Naive thymus-derived CD4-positive, alpha-beta T cell (primary cell): ENCODE measurements at regions not wholly inside any gene's neighbourhood (a gene's known extent, or its start where the extent isn't known, plus 50 kb on each side); places are given as distances from the start of the nearest gene placed in this dataset.

Experiments
- ATAC-seq: fragments of 150-1000 bp; cut with Tn5 transposase; 2 replicates; pipeline ENCODE4 v1.10.0; 2021; ENCODE audit warnings: mild to moderate bottlenecking, moderate library complexity
- CTCF ChIA-PET: fragments of 350-600 bp; sonication (Branson Sonifier 250); formaldehyde crosslinking; loops from one replicate; lab custom pipeline; 2021; ENCODE audit warnings: antibody characterized with exemption; lab: Charles Lee
- POLR2A ChIA-PET: fragments of 350-600 bp; sonication (Branson Sonifier 250); formaldehyde crosslinking; loops from one replicate; lab custom pipeline; 2021; ENCODE audit warnings: antibody characterized with exemption, inconsistent platforms; lab: Charles Lee
- DNase-seq, 9 donors: peaks; one replicate each; pipeline versions ENCODE4 v3.0.0 to v3.0.0-alpha.2; 2020 to 2022; ENCODE audit warnings: mixed read lengths in 1 of 9
- H3K27ac ChIP-seq: one replicate; pipeline ENCODE4 v1.7.0; 2013; ENCODE audit warnings: mild to moderate bottlenecking, low read depth, low read length, moderate library complexity
- H3K27me3 ChIP-seq, 2 donors: one replicate each; pipeline ENCODE4 v1.7.0; 2013; ENCODE audit warnings: low read length in 2 of 2, mild to moderate bottlenecking in 2 of 2, moderate library complexity in 2 of 2; ENCODE audit not compliant: control insufficient read depth in 2 of 2, insufficient read depth in 2 of 2
- H3K36me3 ChIP-seq, 3 experiments: 1 replicate in 2 of 3; 2 replicates in 1 of 3; pipeline ENCODE4 v1.7.0; 2013; ENCODE audit warnings: low read length in 3 of 3, mild to moderate bottlenecking in 3 of 3, moderate library complexity in 1 of 3; ENCODE audit not compliant: insufficient read depth in 3 of 3, control insufficient read depth in 2 of 3
- H3K4me1 ChIP-seq, 2 donors: one replicate each; pipeline ENCODE4 v1.7.0; 2013; ENCODE audit warnings: low read length in 2 of 2, mild to moderate bottlenecking in 2 of 2, moderate library complexity in 1 of 2; ENCODE audit not compliant: control insufficient read depth in 2 of 2, insufficient read depth in 2 of 2
- H3K4me3 ChIP-seq: 2 replicates; pipeline ENCODE4 v1.7.0; 2013; ENCODE audit warnings: mild to moderate bottlenecking, low read length
- H3K9me3 ChIP-seq, 3 experiments: 1 replicate in 2 of 3; 2 replicates in 1 of 3; pipeline ENCODE4 v1.7.0; 2013; ENCODE audit warnings: low read length in 3 of 3; ENCODE audit not compliant: control insufficient read depth in 2 of 3
- H3K27ac Mint-ChIP-seq, 9 donors: one replicate each; pipeline ENCODE4 v1.8.0; 2020 to 2022; ENCODE audit warnings: mixed read lengths in 9 of 9, mild to moderate bottlenecking in 8 of 9, moderate library complexity in 5 of 9, inconsistent platforms in 2 of 9
- H3K27me3 Mint-ChIP-seq, 5 donors: one replicate each; pipeline ENCODE4 v1.8.0; 2021 to 2022; ENCODE audit warnings: mixed read lengths in 5 of 5, mild to moderate bottlenecking in 1 of 5
- H3K36me3 Mint-ChIP-seq, 5 donors: one replicate each; pipeline ENCODE4 v1.8.0; 2020 to 2022; ENCODE audit warnings: mixed read lengths in 5 of 5, mild to moderate bottlenecking in 3 of 5, inconsistent platforms in 1 of 5
- H3K4me1 Mint-ChIP-seq, 7 donors: one replicate each; pipeline ENCODE4 v1.8.0; 2020 to 2022; ENCODE audit warnings: mixed read lengths in 7 of 7, mild to moderate bottlenecking in 3 of 7, inconsistent platforms in 1 of 7
- H3K4me3 Mint-ChIP-seq, 10 donors: one replicate each; pipeline ENCODE4 v1.8.0; 2020 to 2022; ENCODE audit warnings: mild to moderate bottlenecking in 10 of 10, mixed read lengths in 10 of 10, moderate library complexity in 6 of 10, inconsistent platforms in 2 of 10
- H3K9me3 Mint-ChIP-seq, 11 donors: one replicate each; pipeline ENCODE4 v1.8.0; 2020 to 2022; ENCODE audit warnings: mixed read lengths in 11 of 11, mild to moderate bottlenecking in 4 of 11, inconsistent platforms in 1 of 11, moderate library complexity in 1 of 11
- intact Hi-C, 2 donors: fragments of 100-400 bp; cut with micrococcal nuclease; formaldehyde crosslinking; loops; one replicate each; pipeline ENCODE4 v1.15.1; 2023

DNA sequence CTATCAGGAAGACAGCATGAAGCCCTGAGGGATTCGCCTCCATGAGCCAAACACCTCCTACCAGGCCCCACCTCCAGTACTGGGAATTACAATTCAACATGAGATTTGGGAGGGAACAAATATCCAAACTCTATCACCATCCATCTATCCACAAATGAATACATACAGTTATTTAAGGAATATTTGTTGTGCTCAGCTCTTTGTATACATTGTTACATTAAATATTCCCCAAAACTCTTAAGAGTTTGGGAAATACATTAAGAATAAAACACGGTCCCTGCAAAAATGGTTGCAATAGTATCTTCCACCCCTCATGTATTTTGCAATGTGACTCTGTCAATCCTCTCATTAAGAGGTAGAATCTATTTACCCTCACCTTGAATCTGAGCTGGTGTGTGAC is 109.8 kb upstream of the PLXNC1 start:
- Mint-ChIP-seq H3K27ac (no peak overlapping the region), H3K9me3 (peaks cover 3 to 46% (median 16%) of the 10 kb centered on the region in 11 donors), H3K36me3 (peaks cover 4 to 16% (median 9%) of the 10 kb centered on the region in 5 donors), H3K4me1 (peaks cover 2 to 18% (median 10%) of the 10 kb centered on the region in 7 donors), H3K27me3 (no peaks in the 10 kb centered on the region), H3K4me3 (no peak overlapping the region)
- Histone ChIP-seq H3K27ac (no peak overlapping the region), H3K27me3 (no peaks in the 10 kb centered on the region), H3K4me1 (peaks cover 0 to 8% of the 10 kb centered on the region in 2 donors), H3K4me3 (no peak overlapping the region), H3K9me3 (peaks cover 0 to 5% (median 0%) of the 10 kb centered on the region in 3 experiments), H3K36me3 (no peaks in the 10 kb centered on the region)
- ATAC-seq (no peak), DNase-seq (no peak)
- intact Hi-C loops = no loop called here
- CTCF ChIA-PET = no interaction called here
- POLR2A ChIA-PET = interaction anchor here (0.6 kb wide), 1 partner anchor 535 kb away, joined by 3 read pairs; no protein-coding TSS in a partner anchor

DNA sequence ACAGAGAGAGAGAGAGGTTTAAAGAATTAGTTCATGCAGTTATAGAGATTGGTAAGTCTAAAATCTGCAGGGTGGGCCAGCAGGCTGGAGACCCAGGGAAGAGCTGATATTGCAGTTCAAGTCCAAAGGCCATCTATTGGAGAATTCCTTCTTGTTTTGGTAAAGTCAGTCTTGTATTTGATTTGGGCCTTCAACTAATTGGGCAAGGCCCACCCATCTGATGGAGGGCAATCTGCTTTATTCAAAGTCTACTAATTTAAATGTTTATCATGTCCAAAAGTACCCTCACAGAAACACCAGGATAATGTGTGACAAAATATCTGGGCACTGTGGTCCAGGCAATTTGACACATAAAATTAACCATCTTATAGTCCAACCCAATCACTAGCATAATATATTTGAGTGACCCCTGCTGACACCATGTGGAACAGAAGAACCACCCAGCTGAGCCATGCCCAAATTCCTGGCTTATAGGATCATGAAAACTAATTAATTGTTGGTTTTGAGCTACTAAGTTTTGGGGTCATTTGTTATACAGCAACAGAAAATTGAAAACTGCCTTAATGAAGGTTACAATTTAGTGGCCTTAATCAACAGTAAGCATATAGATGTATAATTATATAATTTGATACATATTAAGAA is 109.1 kb upstream of the PLXNC1 start:
- peak overlapping the region in 1 of 9 donors; percentile 22 for H3K27ac Mint-ChIP-seq
- DNase-seq (no peak), ATAC-seq (no peak)
- peaks cover 0 to 1% of the 10 kb centered on the region in 2 donors for H3K4me1 ChIP-seq
- H3K36me3 Mint-ChIP-seq = peaks cover 4 to 16% (median 9%) of the 10 kb centered on the region in 5 donors
- no peak overlapping the region for H3K27ac ChIP-seq
- H3K9me3 ChIP-seq = peaks cover 0 to 5% (median 0%) of the 10 kb centered on the region in 3 experiments
- intact Hi-C loops = no loop called here
- ChIA-PET CTCF (interaction anchor here (0.7 kb wide), 1 partner anchor 37 kb away, joined by 3 read pairs; no protein-coding TSS in a partner anchor), POLR2A (no interaction called here)
- no peak overlapping the region for H3K4me3 Mint-ChIP-seq
- no peaks in the 10 kb centered on the region for H3K27me3 ChIP-seq
- H3K9me3 Mint-ChIP-seq = peaks cover 2 to 38% (median 11%) of the 10 kb centered on the region in 11 donors
- no peaks in the 10 kb centered on the region for H3K27me3 Mint-ChIP-seq
- no peak overlapping the region for H3K4me3 ChIP-seq
- H3K36me3 ChIP-seq = no peaks in the 10 kb centered on the region
- H3K4me1 Mint-ChIP-seq = peaks cover 0 to 11% (median 3%) of the 10 kb centered on the region in 7 donors

DNA sequence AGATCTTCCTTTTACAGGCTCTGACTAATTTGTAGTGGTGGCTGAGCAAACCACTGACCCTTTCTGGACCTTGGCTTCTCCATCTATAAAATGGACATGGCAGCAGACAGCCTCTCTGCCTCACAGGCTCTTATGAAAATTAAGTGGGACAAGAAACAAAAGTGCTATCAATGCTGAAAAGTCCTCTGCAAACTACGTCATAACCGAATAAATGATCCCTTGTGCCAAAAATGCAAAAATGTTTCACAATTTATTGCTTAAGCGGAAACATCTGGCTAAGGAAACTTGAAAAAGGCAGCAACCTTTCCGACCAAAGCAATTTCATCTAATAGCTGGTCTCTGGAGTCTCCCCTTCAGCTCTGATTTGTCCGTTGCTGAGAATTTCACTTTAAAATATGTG is 108.5 kb upstream of the PLXNC1 start:
- no peaks in the 10 kb centered on the region for H3K27me3 Mint-ChIP-seq
- H3K27ac Mint-ChIP-seq = no peak overlapping the region
- DNase-seq (no peak), ATAC-seq (no peak)
- CTCF ChIA-PET = interaction anchor here (0.7 kb wide), 1 partner anchor 37 kb away, joined by 3 read pairs; no protein-coding TSS in a partner anchor
- H3K4me3 Mint-ChIP-seq = no peak overlapping the region
- H3K9me3 Mint-ChIP-seq = peaks cover 2 to 33% (median 11%) of the 10 kb centered on the region in 11 donors
- Histone ChIP-seq H3K4me3 (no peak overlapping the region), H3K9me3 (peaks cover 0 to 5% (median 0%) of the 10 kb centered on the region in 3 experiments), H3K27me3 (no peaks in the 10 kb centered on the region), H3K4me1 (no peaks in the 10 kb centered on the region), H3K27ac (no peak overlapping the region), H3K36me3 (no peaks in the 10 kb centered on the region)
- peaks cover 0 to 8% (median 0%) of the 10 kb centered on the region in 7 donors for H3K4me1 Mint-ChIP-seq
- peaks cover 4 to 16% (median 8%) of the 10 kb centered on the region in 5 donors for H3K36me3 Mint-ChIP-seq
- intact Hi-C loops = no loop called here
- POLR2A ChIA-PET = no interaction called here

- no peak overlapping the region for H3K4me3 Mint-ChIP-seq
- peaks cover 0 to 4% (median 3%) of the 10 kb centered on the region in 7 donors for H3K4me1 Mint-ChIP-seq
- peaks cover 2 to 27% (median 9%) of the 10 kb centered on the region in 11 donors for H3K9me3 Mint-ChIP-seq
- no peaks in the 10 kb centered on the region for H3K27me3 ChIP-seq
- CTCF ChIA-PET = interaction anchor here (1.4 kb wide), 1 partner anchor 34 kb away, joined by 3 read pairs; no protein-coding TSS in a partner anchor
- POLR2A ChIA-PET = interaction anchor here (1.4 kb wide), 1 partner anchor 14 kb away, joined by 4 read pairs; no protein-coding TSS in a partner anchor
- ATAC-seq (no peak), DNase-seq (no peak)
- intact Hi-C loops = no loop called here
- no peaks in the 10 kb centered on the region for H3K27me3 Mint-ChIP-seq
- no peaks in the 10 kb centered on the region for H3K36me3 ChIP-seq
- H3K36me3 Mint-ChIP-seq = peaks cover 4 to 9% (median 4%) of the 10 kb centered on the region in 5 donors
- H3K27ac ChIP-seq = no peak overlapping the region
- no peaks in the 10 kb centered on the region for H3K4me1 ChIP-seq
- peaks cover 0 to 5% (median 0%) of the 10 kb centered on the region in 3 experiments for H3K9me3 ChIP-seq
- no peak overlapping the region for H3K4me3 ChIP-seq
- peak overlapping the region in 1 of 9 donors; percentile 73 for H3K27ac Mint-ChIP-seq
These were observed 106.5 kb upstream of the PLXNC1 start for GRCh38 chr12:94041850-94042249.

GRCh38 chr12:94042321-94042720 is 106.1 kb upstream of the PLXNC1 start:
- intact Hi-C loops = no loop called here
- Mint-ChIP-seq H3K4me1 (peaks cover 0 to 9% (median 8%) of the 10 kb centered on the region in 7 donors), H3K4me3 (no peak overlapping the region), H3K27ac (peak overlapping the region in 1 of 9 donors; percentile 73), H3K9me3 (peaks cover 2 to 27% (median 9%) of the 10 kb centered on the region in 11 donors), H3K36me3 (peaks cover 4 to 9% (median 4%) of the 10 kb centered on the region in 5 donors), H3K27me3 (no peaks in the 10 kb centered on the region)
- DNase-seq (no peak), ATAC-seq (no peak)
- Histone ChIP-seq H3K4me3 (no peak overlapping the region), H3K36me3 (no peaks in the 10 kb centered on the region), H3K27me3 (no peaks in the 10 kb centered on the region), H3K27ac (no peak overlapping the region), H3K4me1 (peaks cover 0 to 2% of the 10 kb centered on the region in 2 donors), H3K9me3 (peaks cover 0 to 5% (median 0%) of the 10 kb centered on the region in 3 experiments)
- CTCF ChIA-PET = interaction anchor here (1.4 to 1.5 kb wide), 2 partner anchors 11 to 33 kb away, joined by 3 read pairs; no protein-coding TSS in a partner anchor
- POLR2A ChIA-PET = interaction anchor here (1.4 kb wide), 1 partner anchor 13 kb away, joined by 4 read pairs; no protein-coding TSS in a partner anchor

- Histone ChIP-seq H3K4me3 (no peak overlapping the region), H3K4me1 (peaks cover 0 to 7% of the 10 kb centered on the region in 2 donors), H3K9me3 (no peaks in the 10 kb centered on the region), H3K27me3 (no peaks in the 10 kb centered on the region), H3K27ac (no peak overlapping the region), H3K36me3 (no peaks in the 10 kb centered on the region)
- Mint-ChIP-seq H3K27me3 (peaks cover 0 to 2% (median 0%) of the 10 kb centered on the region in 5 donors), H3K4me1 (peaks cover 2 to 34% (median 28%) of the 10 kb centered on the region in 7 donors), H3K36me3 (peaks cover 0 to 2% (median 0%) of the 10 kb centered on the region in 5 donors), H3K27ac (peak overlapping the region in 4 of 9 donors; percentile 23 to 78 (median 66)), H3K4me3 (peak overlapping the region in 1 of 10 donors; percentile 48), H3K9me3 (peaks cover 0 to 11% (median 2%) of the 10 kb centered on the region in 11 donors)
- POLR2A ChIA-PET = no interaction called here
- ATAC-seq (no peak), DNase-seq (no peak)
- CTCF ChIA-PET = interaction anchor here (1.1 kb wide), 1 partner anchor 478 kb away, joined by 3 read pairs; no protein-coding TSS in a partner anchor
- intact Hi-C loops = no loop called here
These were observed 101.6 kb upstream of the PLXNC1 start for GRCh38 chr12:94046626-94047410.
